Hypothalamus (tissue), 51 donors: ENCODE measurements at regions not wholly inside any gene's neighbourhood (a gene's known extent, or its start where the extent isn't known, plus 50 kb on each side); places are given as distances from the start of the nearest gene placed in this dataset.
A peak's percentile ranks its signal among the peaks of the same experiment; 100 is the strongest.
"Not testable (repeated sequence)": the region's sequence is repeated elsewhere in the genome, so short reads cannot be mapped to it uniquely, and the experiment has no call there.

Experiments
- DNase-seq, 51 donors: peaks; one replicate each; lab custom pipeline; 2025; lab: John Stamatoyannopoulos, UW

- not testable (repeated sequence) for DNase-seq
Measured at GRCh38 chr9:626114-626513, 215.4 kb upstream of the DMRT1 start.

- no peak for DNase-seq
Measured at GRCh38 chr9:626596-626995, 214.9 kb upstream of the DMRT1 start.

GRCh38 chr9:627336-627970 lies 214.0 kb upstream of the DMRT1 start:
- no peak for DNase-seq

- DNase-seq = no peak
Measured at GRCh38 chr9:629146-629545, 212.4 kb upstream of the DMRT1 start.

- no peak for DNase-seq
Measured at GRCh38 chr9:630817-631216, 210.7 kb upstream of the DMRT1 start.

GRCh38 chr9:631596-631995 lies 209.9 kb upstream of the DMRT1 start:
- DNase-seq = no peak

GRCh38 chr9:633461-633860 lies 208.0 kb upstream of the DMRT1 start:
- DNase-seq = no peak

- DNase-seq = no peak
Measured at GRCh38 chr9:636931-637591, 204.4 kb upstream of the DMRT1 start.

- no peak for DNase-seq
Measured at GRCh38 chr9:638152-638551, 203.3 kb upstream of the DMRT1 start.

- no peak for DNase-seq
Measured at GRCh38 chr9:642014-642413, 199.5 kb upstream of the DMRT1 start.

- DNase-seq = no peak
Measured at GRCh38 chr9:643966-644365, 197.5 kb upstream of the DMRT1 start.

- no peak for DNase-seq
Measured at GRCh38 chr9:647522-647921, 194.0 kb upstream of the DMRT1 start.

- no peak for DNase-seq
Measured at GRCh38 chr9:649128-650074, 192.1 kb upstream of the DMRT1 start.

GRCh38 chr9:650362-650761 lies 191.1 kb upstream of the DMRT1 start:
- DNase-seq = no peak

GRCh38 chr9:651371-651770 lies 190.1 kb upstream of the DMRT1 start:
- no peak for DNase-seq

GRCh38 chr9:652914-653313 lies 188.6 kb upstream of the DMRT1 start:
- no peak for DNase-seq

- no peak for DNase-seq
Measured at GRCh38 chr9:653421-653820, 188.1 kb upstream of the DMRT1 start.

- no peak for DNase-seq
Measured at GRCh38 chr9:653856-654387, 187.6 kb upstream of the DMRT1 start.

- DNase-seq = peak in 10 of 51 donors; percentile 4 to 28 (median 14)
Measured at GRCh38 chr9:655875-656274, 185.6 kb upstream of the DMRT1 start.

- no peak for DNase-seq
Measured at GRCh38 chr9:656926-657568, 184.4 kb upstream of the DMRT1 start.

- no peak for DNase-seq
Measured at GRCh38 chr9:659286-659685, 182.2 kb upstream of the DMRT1 start.
